D721Med (cell line): ENCODE measurements at regions not wholly inside any gene's neighbourhood (a gene's known extent, or its start where the extent isn't known, plus 50 kb on each side); places are given as distances from the start of the nearest gene placed in this dataset.

Experiments used
- DNase-seq: peaks from one replicate; pipeline ENCODE4 v3.0.0; 2011; ENCODE audit warnings: low spot score; ENCODE audit not compliant: insufficient read length
- FAIRE-seq: peaks from 2 replicates; lab custom pipeline; 2011; peaks lifted over from hg19 to GRCh38; lab: Jason Lieb, UNC
- CTCF ChIP-seq: IDR thresholded peaks from 2 replicates; pipeline ENCODE4 v1.5.1; 2012; ENCODE audit warnings: mild to moderate bottlenecking, control low read depth; ENCODE audit not compliant: insufficient read depth; ENCODE audit errors: missing control alignments

DNA sequence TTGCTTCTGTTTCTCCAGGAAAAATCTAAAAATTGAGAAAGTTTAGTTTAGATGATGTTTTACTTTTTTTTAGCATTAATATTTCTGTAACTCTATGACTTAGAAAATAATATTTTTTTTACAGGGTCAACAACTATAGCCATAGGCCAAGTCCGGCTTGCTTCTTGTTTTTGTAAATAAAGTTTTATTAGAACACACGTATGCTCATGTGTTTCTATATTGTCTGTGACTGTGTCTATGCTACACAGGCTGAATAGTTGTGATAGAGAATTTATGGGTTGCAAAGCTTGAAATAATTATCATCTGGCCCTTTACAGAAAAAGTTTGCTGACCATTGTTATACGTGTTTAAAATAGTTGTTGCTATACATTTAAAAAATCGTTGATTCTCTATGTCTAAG is 399.2 kb downstream of the EPM2A start:
- no peak for TF ChIP-seq CTCF
- DNase-seq (no peak), FAIRE-seq (no peak)

DNA sequence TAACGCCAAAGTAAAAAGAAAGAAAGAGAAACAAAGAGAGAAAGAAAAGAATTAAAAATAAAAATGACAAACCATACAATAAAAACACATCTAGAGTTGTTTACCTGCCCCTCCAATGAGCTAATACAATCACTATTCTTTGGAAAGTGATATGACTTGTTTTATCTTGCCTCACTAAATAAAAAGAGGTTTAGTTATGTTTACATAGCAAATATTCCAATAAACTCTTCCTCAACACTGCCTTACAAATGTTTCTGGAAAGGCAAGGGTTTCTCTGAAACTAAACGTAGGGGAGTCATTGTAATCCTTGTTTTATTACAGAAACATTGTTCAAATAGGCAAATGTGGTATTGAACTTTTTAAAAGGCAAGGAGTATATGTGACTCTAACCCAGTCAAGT is 396.2 kb downstream of the EPM2A start:
- no peak for DNase-seq
- TF ChIP-seq CTCF, result no peak
- no peak for FAIRE-seq

GRCh38 chr6:145340256-145340655 is 395.1 kb downstream of the EPM2A start:
- DNase-seq (no peak), FAIRE-seq (no peak)
- no peak for TF ChIP-seq CTCF

DNA sequence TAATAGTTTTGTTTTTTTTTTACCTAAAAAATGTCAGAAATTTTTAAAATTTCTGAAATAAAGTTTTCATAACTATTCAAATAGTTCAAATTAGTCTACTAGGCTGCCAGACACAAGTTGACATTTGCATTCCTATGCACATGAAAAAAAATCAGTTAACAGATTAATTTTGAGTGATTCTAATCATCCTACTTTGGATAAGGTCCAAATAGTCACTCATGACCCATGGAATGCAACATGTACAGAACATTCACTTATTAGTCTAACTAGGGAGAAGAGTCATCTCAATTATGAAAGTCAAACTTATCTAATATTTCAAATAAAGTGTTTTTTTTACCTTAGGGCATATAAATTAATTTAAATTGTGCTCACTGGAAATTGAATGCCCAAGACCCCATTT is 390.2 kb downstream of the EPM2A start:
- FAIRE-seq, result no peak
- TF ChIP-seq CTCF, result no peak
- DNase-seq, result no peak

GRCh38 chr6:145347216-145347615 is 388.1 kb downstream of the EPM2A start:
- no peak for TF ChIP-seq CTCF
- no peak for FAIRE-seq
- no peak for DNase-seq

- FAIRE-seq (no peak), DNase-seq (no peak)
- no peak for TF ChIP-seq CTCF
Observed at GRCh38 chr6:145349950-145350510, 385.3 kb downstream of the EPM2A start.

DNA sequence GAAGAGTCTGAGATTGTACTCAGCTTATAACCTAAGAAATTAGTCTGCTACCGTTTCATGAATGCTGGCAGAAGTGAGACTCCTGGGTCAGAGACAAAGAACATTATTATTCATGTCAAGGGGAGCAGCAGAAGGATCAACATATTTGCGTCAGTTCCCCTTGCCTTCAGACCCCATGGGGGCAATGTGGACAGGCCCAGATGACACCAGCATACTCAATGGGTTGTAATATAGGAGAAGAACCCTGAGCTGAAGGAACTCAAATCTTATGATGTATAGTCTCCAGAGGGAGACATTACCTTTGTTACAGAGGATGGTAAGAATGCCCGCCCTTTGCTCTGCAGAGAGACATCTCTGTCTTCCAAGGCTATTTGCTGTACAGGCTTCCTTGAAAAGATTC is 384.4 kb downstream of the EPM2A start:
- TF ChIP-seq CTCF, result no peak
- DNase-seq (no peak), FAIRE-seq (no peak)
